Superior temporal gyrus (tissue), 1 donor: ENCODE measurements at regions not wholly inside any gene's neighbourhood (a gene's known extent, or its start where the extent isn't known, plus 50 kb on each side); places are given as distances from the start of the nearest gene placed in this dataset.
A peak's percentile ranks its signal among the peaks of the same experiment; 100 is the strongest.

Source experiments
- DNase-seq: peaks from one replicate; pipeline ENCODE4 v3.0.0-alpha.2; 2016; ENCODE audit errors: extremely low spot score

GRCh38 chr10:31143331-31143935 lies 111.8 kb upstream of the ZNF438 start:
- peak; percentile 67 for DNase-seq

GRCh38 chr10:31145986-31146385 lies 114.3 kb upstream of the ZNF438 start:
- DNase-seq: no peak

GRCh38 chr10:31146491-31147209 lies 115.0 kb upstream of the ZNF438 start:
- DNase-seq: no peak

GRCh38 chr10:31147210-31147608 lies 115.5 kb upstream of the ZNF438 start:
- no peak for DNase-seq

GRCh38 chr10:31148951-31149350 lies 117.3 kb upstream of the ZNF438 start:
- no peak for DNase-seq

GRCh38 chr10:31149835-31150512 lies 118.3 kb upstream of the ZNF438 start:
- no peak for DNase-seq

- DNase-seq: no peak
Observed at GRCh38 chr10:31151301-31151700, 119.6 kb upstream of the ZNF438 start.

GRCh38 chr10:31152421-31153135 lies 120.9 kb upstream of the ZNF438 start:
- no peak for DNase-seq

- DNase-seq: no peak
Observed at GRCh38 chr10:31153161-31153560, 121.5 kb upstream of the ZNF438 start.

GRCh38 chr10:31153692-31154091 lies 122.0 kb upstream of the ZNF438 start:
- no peak for DNase-seq

- no peak for DNase-seq
Observed at GRCh38 chr10:31154996-31155395, 123.3 kb upstream of the ZNF438 start.

- DNase-seq: peak; percentile 52
Observed at GRCh38 chr10:31157123-31158010, 125.7 kb upstream of the ZNF438 start.

- DNase-seq: no peak
Observed at GRCh38 chr10:31158011-31158658, 126.5 kb upstream of the ZNF438 start.

GRCh38 chr10:31166606-31167005 lies 134.9 kb upstream of the ZNF438 start:
- no peak for DNase-seq

- DNase-seq: no peak
Observed at GRCh38 chr10:31170636-31171035, 139.0 kb upstream of the ZNF438 start.

- no peak for DNase-seq
Observed at GRCh38 chr10:31171402-31172083, 139.9 kb upstream of the ZNF438 start.

- no peak for DNase-seq
Observed at GRCh38 chr10:31172925-31173324, 141.3 kb upstream of the ZNF438 start.

- no peak for DNase-seq
Observed at GRCh38 chr10:31173752-31174151, 142.1 kb upstream of the ZNF438 start.

GRCh38 chr10:31179091-31179680 lies 139.8 kb upstream of the ZEB1 start:
- no peak for DNase-seq
